GM18951 (cell line): ENCODE measurements at regions not wholly inside any gene's neighbourhood (a gene's known extent, or its start where the extent isn't known, plus 50 kb on each side); places are given as distances from the start of the nearest gene placed in this dataset.

Experiments used
- POLR2A ChIP-seq: IDR thresholded peaks from 4 replicates; pipeline ENCODE4 v1.6.1; 2011; ENCODE audit warnings: mild to moderate bottlenecking; ENCODE audit not compliant: insufficient read length, insufficient read depth; ENCODE audit errors: extremely low read depth
- in situ Hi-C: fragments of 300-500 bp; cut with MboI; formaldehyde crosslinking; loops from one replicate; pipeline ENCODE4 v1.12.0; 2022; ENCODE audit warnings: low sequenced_read_pairs, mixed read lengths, inconsistent platforms; ENCODE audit not compliant: unreplicated experiment

DNA sequence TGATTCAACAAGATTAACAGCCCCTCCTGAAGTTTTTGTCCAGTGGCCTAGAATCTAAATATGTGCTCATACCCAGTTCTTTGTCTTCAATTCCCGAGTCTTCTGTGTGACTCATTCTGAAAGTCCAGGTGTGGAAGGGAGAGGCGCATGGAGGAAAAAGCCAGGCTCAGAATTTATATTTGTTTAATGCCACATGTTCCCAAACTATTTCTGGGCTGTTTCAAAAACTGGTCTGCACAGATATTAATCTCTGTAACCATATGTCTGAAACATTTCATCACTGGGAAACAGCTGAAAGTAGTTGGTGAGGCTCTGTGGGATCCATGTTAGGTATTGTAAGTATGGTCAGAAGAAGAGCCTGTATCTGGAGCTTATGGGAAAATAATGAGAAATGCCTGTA, 266.0 kb downstream of the PAX1 start:
- no peak for TF ChIP-seq POLR2A
- in situ Hi-C loops = no loop called here

GRCh38 chr20:21968486-21968885, 263.0 kb downstream of the PAX1 start:
- TF ChIP-seq POLR2A = no peak
- in situ Hi-C loops = no loop called here

DNA sequence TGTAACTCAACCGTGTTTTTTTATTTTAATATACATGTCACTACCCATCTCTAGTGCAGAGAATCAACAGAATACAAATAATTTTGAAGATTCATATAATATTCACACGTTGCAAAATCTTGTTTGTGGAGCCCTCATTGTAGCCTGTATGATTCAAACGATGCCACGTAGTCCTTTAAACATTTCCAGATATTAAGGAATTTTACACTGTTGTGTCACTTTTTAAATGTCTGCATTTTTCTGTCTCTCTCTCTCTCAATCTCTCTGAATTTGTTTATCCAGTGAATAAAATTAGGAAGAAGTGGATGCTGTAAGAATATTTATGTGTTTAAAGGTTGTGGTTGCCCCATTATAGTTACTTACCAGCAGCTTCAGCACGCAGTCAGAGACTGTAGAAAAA, 262.0 kb downstream of the PAX1 start:
- TF ChIP-seq POLR2A = no peak
- in situ Hi-C loops = no loop called here

DNA sequence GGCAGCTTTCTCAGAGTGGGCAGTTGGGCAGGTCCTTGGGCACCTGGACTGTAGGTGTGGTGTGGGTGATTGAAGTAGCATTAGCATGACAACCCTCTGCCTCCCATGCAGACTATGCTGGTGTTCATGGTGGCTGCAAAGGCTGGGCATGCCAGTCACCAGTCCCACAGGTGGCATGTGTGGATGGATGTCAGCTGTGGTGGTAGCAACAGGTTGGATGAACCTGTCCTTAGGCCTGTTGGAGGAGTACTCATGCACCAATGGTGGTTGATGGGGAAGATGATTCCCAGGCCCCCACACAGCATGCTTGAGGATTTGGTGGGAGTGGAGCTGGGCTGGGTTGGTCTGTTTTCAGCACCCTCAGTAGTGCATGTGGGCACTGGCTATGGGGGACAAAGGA, 251.1 kb downstream of the PAX1 start:
- TF ChIP-seq POLR2A = no peak
- in situ Hi-C loops = no loop called here

GRCh38 chr20:21947406-21947805, 241.9 kb downstream of the PAX1 start:
- in situ Hi-C loops = no loop called here
- TF ChIP-seq POLR2A = no peak

- in situ Hi-C loops = no loop called here
Measured at GRCh38 chr20:21944227-21944626, 238.8 kb downstream of the PAX1 start.

DNA sequence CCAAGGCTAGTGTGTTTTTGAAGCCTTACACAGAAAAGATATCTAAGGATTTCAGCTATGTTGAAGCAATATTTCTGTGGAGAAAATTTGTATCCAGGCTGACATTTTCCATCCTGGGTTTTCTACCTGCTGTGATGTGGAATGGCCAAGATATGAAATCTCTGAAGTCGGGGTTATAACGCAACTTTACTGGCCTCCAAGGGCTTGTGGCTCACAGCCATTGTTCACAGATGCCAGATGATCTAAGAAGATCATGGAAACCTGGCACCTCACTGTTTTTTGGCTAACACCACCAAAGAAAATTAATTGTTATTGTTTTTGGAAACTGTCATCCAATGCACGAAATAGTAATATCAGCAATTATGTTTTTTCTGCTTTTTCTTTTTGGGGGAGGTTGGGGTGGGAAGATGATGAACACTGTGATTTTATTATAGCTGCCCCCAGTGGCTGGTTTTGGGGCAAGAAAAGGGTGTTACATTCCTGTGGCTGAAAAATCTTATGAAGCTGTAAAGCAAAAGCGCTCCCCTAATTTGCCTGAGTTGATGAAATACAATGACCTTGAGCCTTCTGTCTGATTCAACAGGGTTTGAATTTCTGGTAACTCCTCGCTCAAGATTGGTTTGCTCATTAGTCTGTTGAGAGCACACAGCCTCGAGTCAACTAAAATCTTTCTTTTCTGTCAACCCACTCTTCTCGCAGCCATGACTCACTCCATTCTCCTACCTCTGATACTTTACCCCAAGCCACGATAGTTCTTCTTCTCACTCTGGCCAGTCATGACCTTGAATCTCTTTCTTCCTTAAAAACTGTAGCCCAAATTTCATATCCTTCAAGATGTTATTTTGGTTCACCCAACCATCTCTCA, 236.7 kb downstream of the PAX1 start:
- in situ Hi-C loops = no loop called here
- no peak for TF ChIP-seq POLR2A

More at GRCh38 chr20:21944227-21944626, 238.8 kb downstream of the PAX1 start:
- TF ChIP-seq POLR2A = no peak

- in situ Hi-C loops = no loop called here
- TF ChIP-seq POLR2A = no peak
Measured at GRCh38 chr20:21936720-21937380, 231.4 kb downstream of the PAX1 start.

DNA sequence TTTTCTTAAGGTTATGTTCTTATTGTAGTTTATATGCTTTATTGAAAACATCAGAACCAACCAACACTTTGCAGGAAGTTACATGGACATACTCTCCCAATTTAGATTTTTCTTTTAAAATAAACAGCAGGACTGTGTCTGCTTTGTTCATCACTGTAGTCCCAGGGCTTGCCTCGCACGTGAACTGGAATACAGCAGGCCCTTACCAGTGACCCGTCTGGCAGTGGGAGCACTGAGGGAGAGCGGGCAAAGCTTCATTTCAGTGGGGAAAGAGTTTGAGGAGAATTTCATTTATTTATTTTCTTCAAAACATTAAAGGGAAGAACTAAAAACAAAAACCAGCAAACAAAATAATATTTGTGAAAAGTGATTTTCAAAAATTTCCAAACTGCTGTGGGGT, 230.8 kb downstream of the PAX1 start:
- TF ChIP-seq POLR2A = no peak
- in situ Hi-C loops = no loop called here

DNA sequence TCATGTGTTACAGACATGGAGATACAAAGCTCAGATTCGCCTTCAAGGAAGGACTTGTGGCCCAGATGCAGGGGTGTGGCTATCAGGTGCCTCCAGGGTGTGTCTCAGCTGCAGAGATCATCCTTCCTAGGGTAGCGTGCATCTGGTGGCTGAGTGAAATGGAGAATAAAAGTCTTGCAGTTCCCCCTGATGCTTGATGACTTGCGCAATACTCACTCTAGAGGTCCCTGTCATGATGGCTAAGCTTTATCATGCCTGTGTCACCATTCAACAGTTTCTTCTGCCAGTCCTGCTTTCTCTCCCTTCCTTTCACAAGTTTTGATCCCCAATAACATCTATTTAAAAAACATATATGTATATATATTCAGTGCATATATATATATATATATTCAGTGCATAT, 228.1 kb downstream of the PAX1 start:
- TF ChIP-seq POLR2A = no peak
- in situ Hi-C loops = no loop called here

DNA sequence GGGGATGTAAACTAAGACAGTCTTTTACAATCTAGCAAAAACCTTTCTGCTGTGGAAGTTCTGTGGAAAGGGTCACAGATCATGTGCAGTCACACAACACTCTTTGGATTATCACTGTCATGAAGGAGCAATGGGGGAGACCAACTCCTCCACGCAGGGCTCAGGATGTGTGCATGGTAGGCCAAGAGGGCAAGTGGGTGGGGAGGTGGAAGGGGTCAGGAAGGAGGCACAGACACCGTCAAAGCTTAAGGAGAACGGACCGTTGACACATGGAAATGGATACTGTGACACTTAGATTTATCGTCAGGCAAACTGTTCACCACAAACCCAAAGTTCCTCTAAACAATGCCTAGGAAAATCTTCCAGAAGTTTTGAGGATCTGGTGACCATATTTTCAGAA, 215.8 kb downstream of the PAX1 start:
- in situ Hi-C loops = no loop called here
- TF ChIP-seq POLR2A = no peak

- in situ Hi-C loops = no loop called here
- TF ChIP-seq POLR2A = no peak
Measured at GRCh38 chr20:21920211-21920610, 214.7 kb downstream of the PAX1 start.

DNA sequence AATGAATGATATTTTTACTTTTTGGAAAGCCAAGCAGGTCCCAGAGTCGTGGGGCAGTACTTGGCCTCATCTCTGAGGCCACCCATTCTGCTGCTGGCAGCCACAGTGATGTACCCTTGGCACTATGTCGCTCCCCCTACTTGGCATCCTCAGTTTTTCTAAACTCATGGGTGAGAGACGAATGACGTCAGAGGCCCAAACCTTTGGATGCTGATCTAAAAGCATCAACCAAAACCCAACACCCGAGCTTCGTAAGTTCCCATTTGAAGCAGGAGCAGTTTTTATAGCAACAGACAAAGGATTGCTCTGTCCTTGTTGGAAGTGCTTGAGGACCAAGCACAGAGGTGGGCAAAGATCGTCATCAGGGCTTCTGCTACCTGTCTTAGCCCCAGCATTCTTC, 212.9 kb downstream of the PAX1 start:
- in situ Hi-C loops = no loop called here
- TF ChIP-seq POLR2A = no peak

- in situ Hi-C loops = no loop called here
- TF ChIP-seq POLR2A = no peak
Measured at GRCh38 chr20:21902391-21902790, 196.9 kb downstream of the PAX1 start.

GRCh38 chr20:21901470-21902275, 196.2 kb downstream of the PAX1 start:
- no peak for TF ChIP-seq POLR2A

More at GRCh38 chr20:21901470-21902275, 196.2 kb downstream of the PAX1 start:
- in situ Hi-C loops = no loop called here
